ENCODE measurements at regions not wholly inside any gene's neighbourhood (a gene's known extent, or its start where the extent isn't known, plus 50 kb on each side); places are given as distances from the start of the nearest gene placed in this dataset.
"Not testable (repeated sequence)": the region's sequence is repeated elsewhere in the genome, so short reads cannot be mapped to it uniquely, and the experiment has no call there.

DNA sequence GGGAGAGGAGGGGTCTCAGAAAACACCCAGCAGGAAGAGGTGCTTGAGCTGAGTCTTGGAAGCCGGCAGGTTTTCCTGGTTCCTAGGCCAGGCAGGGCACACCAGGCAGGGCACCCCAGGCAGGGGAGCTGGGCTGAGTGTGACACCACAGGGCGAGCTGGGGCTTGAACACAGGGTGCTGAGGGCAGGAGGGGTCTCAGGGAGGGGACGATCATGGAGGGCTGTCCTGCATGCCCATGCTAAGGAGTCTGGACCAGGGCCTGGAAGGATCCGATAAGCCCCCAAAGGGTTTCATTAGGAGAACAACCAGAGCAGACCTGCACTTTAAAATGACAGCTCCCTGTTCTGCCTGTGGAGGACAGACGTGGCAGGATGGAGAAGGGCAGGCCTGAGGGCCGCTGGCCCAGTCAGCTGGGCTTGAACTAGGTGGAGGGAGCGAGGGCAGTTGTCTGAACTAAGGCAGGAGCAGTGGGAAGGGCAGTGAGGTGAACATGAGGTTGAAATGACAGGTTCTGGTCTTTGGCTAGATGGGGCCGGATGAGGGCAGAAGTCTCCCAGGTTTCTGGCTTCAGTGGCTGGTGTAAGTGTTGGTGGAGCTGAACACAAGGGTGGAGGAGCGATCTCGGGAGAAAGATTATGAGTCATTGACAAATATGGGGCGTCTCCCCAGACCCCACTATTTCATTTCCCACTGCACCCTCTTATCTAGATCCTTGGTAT, 171.0 kb upstream of the PZP start:
- no peaks in the 10 kb centered on the region for H3K27me3 ChIP-seq (ENCODE audit: control insufficient read depth, insufficient read depth, low read length, poor library complexity, severe bottlenecking)
- no peaks in the 10 kb centered on the region for H3K36me3 ChIP-seq (ENCODE audit: control insufficient read depth, insufficient read depth, low read length)
- no peak overlapping the region for H3K27ac ChIP-seq (ENCODE audit: insufficient read depth, low read depth, low read length, poor library complexity, severe bottlenecking)
- no peak overlapping the region for H3K4me3 ChIP-seq (ENCODE audit: insufficient read depth, low read depth, low read length)
- no peaks in the 10 kb centered on the region for H3K4me1 ChIP-seq (ENCODE audit: control insufficient read depth, insufficient read depth, low read length)
- WGBS, 2 experiments, result 89 to 93% methylated on average over 11 of the region's 11 CpGs
- no peaks in the 10 kb centered on the region for H3K9me3 ChIP-seq (ENCODE audit: control insufficient read depth, low read length)

DNA sequence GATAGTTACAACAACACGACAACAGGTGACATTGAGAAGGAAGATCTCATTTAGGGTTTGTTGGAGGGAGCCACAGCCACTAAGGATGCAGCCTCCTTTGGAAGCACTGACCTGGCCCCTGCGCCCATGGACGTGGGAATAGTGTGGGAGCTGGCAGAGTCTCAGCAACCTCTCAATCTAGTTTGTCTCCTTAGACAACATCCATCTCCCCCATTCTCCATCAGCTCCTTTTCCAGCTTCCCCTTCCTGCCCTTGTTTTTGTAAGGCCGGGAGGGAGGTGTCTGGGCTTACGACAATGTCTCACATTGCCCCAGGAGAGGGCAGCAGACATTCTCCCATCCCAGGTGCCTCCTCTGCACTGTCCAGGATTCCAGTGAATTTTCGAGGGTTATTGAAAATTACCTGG, 170.2 kb upstream of the PZP start:
- H3K36me3 ChIP-seq (ENCODE audit: control insufficient read depth, insufficient read depth, low read length), result no peaks in the 10 kb centered on the region
- no peaks in the 10 kb centered on the region for H3K9me3 ChIP-seq (ENCODE audit: control insufficient read depth, low read length)
- no peak overlapping the region for H3K4me3 ChIP-seq (ENCODE audit: insufficient read depth, low read depth, low read length)
- H3K27ac ChIP-seq (ENCODE audit: insufficient read depth, low read depth, low read length, poor library complexity, severe bottlenecking), result no peak overlapping the region
- no peaks in the 10 kb centered on the region for H3K27me3 ChIP-seq (ENCODE audit: control insufficient read depth, insufficient read depth, low read length, poor library complexity, severe bottlenecking)
- WGBS, 2 experiments, result 71 to 73% methylated on average over 6 of the region's 6 CpGs
- no peaks in the 10 kb centered on the region for H3K4me1 ChIP-seq (ENCODE audit: control insufficient read depth, insufficient read depth, low read length)

DNA sequence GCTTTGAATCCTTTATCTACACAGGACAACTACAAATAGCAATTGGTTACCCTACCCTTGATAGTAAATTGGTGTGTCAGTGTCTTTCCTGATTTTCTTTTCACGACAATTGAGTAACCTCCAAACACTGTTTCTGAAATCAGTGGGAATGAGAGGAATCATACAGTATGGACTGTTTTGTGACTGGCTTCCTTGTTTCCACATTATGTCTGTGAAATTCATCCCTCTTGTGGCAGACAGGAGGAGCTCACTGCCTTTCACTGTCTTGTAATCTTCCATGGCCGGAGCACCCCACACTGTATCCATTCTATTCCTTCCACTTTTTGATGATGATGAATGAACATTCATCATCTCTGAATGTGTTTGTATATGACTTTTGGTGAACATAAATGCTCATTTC, 164.0 kb upstream of the PZP start:
- H3K4me1 ChIP-seq (ENCODE audit: control insufficient read depth, insufficient read depth, low read length), result no peaks in the 10 kb centered on the region
- no peaks in the 10 kb centered on the region for H3K27me3 ChIP-seq (ENCODE audit: control insufficient read depth, insufficient read depth, low read length, poor library complexity, severe bottlenecking)
- 94 to 96% methylated on average over 1 to 2 of the region's 2 CpGs for WGBS, 2 experiments
- no peaks in the 10 kb centered on the region for H3K9me3 ChIP-seq (ENCODE audit: control insufficient read depth, low read length)
- no peaks in the 10 kb centered on the region for H3K36me3 ChIP-seq (ENCODE audit: control insufficient read depth, insufficient read depth, low read length)
- H3K4me3 ChIP-seq (ENCODE audit: insufficient read depth, low read depth, low read length), result no peak overlapping the region
- H3K27ac ChIP-seq (ENCODE audit: insufficient read depth, low read depth, low read length, poor library complexity, severe bottlenecking), result no peak overlapping the region

DNA sequence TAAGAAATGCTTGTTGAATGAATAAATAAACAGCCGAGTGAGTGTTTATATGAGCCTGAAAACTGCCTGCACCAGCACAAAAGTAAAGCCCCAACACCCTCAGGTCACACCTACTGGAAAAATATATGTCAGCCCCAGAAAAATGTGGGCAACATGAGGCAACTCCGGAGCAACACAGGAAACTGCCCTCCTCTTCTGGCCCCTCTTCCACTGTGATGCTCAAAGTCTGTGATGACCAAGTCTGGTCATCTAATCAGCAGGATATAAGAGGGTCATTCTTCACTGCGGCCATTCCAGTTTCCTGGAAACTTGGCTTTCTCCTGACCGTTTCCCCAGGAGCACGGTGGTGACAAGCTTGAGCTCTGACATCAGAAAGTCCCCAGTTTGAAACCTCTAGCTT, 159.6 kb upstream of the PZP start:
- no peak overlapping the region for H3K27ac ChIP-seq (ENCODE audit: insufficient read depth, low read depth, low read length, poor library complexity, severe bottlenecking)
- H3K4me3 ChIP-seq (ENCODE audit: insufficient read depth, low read depth, low read length), result no peak overlapping the region
- H3K9me3 ChIP-seq (ENCODE audit: control insufficient read depth, low read length), result no peaks in the 10 kb centered on the region
- WGBS, 2 experiments, result 94 to 95% methylated on average over 5 of the region's 5 CpGs
- peaks cover 4% of the 10 kb centered on the region for H3K4me1 ChIP-seq (ENCODE audit: control insufficient read depth, insufficient read depth, low read length)
- no peaks in the 10 kb centered on the region for H3K27me3 ChIP-seq (ENCODE audit: control insufficient read depth, insufficient read depth, low read length, poor library complexity, severe bottlenecking)
- no peaks in the 10 kb centered on the region for H3K36me3 ChIP-seq (ENCODE audit: control insufficient read depth, insufficient read depth, low read length)

DNA sequence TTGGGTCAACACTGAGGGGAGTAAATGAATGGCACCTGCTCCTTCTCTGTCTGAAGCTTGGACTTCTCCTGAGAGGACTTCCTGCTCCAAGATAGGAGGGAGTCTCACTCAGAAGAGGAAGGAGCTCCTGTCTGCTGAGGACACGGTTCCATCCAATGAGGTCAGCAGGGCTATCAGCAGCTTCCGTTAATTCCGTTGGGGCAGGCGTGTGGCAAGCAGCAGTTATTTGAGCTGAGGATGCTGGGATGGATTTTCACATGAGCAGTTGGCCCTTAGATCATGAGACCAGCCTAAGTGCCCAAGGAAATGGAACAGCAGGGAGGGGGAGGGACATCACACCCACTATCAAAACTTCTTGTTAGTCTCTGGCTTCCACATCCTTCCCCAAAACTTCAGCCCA, 159.0 kb upstream of the PZP start:
- Histone ChIP-seq H3K27me3 (ENCODE audit: control insufficient read depth, insufficient read depth, low read length, poor library complexity, severe bottlenecking) (no peaks in the 10 kb centered on the region), H3K4me1 (ENCODE audit: control insufficient read depth, insufficient read depth, low read length) (peaks cover 4% of the 10 kb centered on the region), H3K27ac (ENCODE audit: insufficient read depth, low read depth, low read length, poor library complexity, severe bottlenecking) (no peak overlapping the region), H3K9me3 (ENCODE audit: control insufficient read depth, low read length) (no peaks in the 10 kb centered on the region), H3K4me3 (ENCODE audit: insufficient read depth, low read depth, low read length) (no peak overlapping the region), H3K36me3 (ENCODE audit: control insufficient read depth, insufficient read depth, low read length) (no peaks in the 10 kb centered on the region)
- 91 to 97% methylated on average over 4 of the region's 4 CpGs for WGBS, 2 experiments

DNA sequence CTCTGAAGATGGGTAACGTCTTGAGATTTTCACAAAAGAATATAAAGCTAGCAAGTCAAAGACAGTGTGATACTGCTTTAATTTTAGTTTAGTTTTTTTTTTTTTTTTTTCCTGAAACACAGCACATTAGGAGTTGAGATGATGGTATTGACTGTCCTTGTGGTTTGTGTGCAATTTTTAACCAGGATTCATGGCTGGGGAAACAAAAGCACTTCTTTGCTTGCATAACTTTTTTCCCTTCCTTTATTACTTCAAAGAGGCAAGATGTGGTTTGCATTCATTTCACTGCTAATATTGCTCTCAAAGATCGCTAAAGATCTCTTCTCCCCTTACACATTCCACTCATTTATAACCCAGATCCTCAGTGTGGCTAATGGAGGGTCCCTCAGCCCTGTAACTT, 157.1 kb upstream of the PZP start:
- Histone ChIP-seq H3K36me3 (ENCODE audit: control insufficient read depth, insufficient read depth, low read length) (no peaks in the 10 kb centered on the region), H3K4me1 (ENCODE audit: control insufficient read depth, insufficient read depth, low read length) (peaks cover 4% of the 10 kb centered on the region), H3K4me3 (ENCODE audit: insufficient read depth, low read depth, low read length) (no peak overlapping the region), H3K9me3 (ENCODE audit: control insufficient read depth, low read length) (no peaks in the 10 kb centered on the region), H3K27me3 (ENCODE audit: control insufficient read depth, insufficient read depth, low read length, poor library complexity, severe bottlenecking) (no peaks in the 10 kb centered on the region), H3K27ac (ENCODE audit: insufficient read depth, low read depth, low read length, poor library complexity, severe bottlenecking) (no peak overlapping the region)
- 69 to 77% methylated on average over 2 of the region's 2 CpGs for WGBS, 2 experiments

DNA sequence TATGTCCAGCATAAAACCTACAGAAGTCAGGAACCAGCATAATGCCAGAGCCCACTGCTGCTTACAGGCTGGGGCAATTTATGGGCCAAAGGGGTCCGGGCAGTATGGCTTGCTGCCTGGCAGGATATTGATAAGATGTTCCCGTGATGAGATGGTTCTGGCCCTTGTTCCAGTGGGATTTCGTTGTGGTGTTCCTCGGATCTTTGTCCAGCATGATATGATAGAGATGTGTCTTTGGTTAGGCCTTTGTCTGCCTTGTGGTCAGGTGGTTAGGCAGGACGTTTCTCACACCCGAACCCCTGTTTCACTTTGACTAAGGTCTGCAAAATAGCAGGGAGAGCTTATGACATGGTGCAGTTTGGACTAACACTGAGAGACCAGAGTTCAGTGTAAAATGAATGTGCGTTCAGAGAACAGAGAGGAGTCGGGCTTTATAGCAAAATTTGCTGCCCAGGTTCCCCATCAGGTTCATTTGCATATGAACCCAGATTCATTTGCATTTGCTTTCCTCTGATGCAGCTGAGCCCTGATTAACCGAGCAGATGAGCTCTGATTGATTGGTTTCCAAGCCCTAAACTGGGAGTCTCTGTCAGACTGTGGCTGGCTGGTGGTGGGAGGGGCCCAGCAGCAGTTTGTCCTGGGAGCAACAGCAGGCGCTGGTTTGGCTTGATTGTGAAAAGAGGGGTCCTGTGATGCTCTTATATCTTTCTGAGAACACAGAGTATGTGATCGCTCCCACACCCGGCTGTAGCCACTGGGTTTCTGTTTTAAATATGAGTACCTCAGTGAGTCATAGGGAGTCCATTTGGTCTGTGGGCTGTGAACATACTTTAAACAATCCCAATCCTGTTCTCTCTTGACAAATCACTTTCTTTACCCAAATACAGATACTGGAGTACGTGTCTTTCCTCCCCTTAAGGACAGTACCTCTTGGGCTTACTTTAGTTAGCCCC, 156.3 kb upstream of the PZP start:
- no peaks in the 10 kb centered on the region for H3K9me3 ChIP-seq (ENCODE audit: control insufficient read depth, low read length)
- WGBS, 2 experiments, result 22 to 23% methylated on average over 13 of the region's 13 CpGs
- H3K27ac ChIP-seq (ENCODE audit: insufficient read depth, low read depth, low read length, poor library complexity, severe bottlenecking), result no peak overlapping the region
- peaks cover 4% of the 10 kb centered on the region for H3K4me1 ChIP-seq (ENCODE audit: control insufficient read depth, insufficient read depth, low read length)
- no peaks in the 10 kb centered on the region for H3K36me3 ChIP-seq (ENCODE audit: control insufficient read depth, insufficient read depth, low read length)
- H3K4me3 ChIP-seq (ENCODE audit: insufficient read depth, low read depth, low read length), result no peak overlapping the region
- no peaks in the 10 kb centered on the region for H3K27me3 ChIP-seq (ENCODE audit: control insufficient read depth, insufficient read depth, low read length, poor library complexity, severe bottlenecking)

DNA sequence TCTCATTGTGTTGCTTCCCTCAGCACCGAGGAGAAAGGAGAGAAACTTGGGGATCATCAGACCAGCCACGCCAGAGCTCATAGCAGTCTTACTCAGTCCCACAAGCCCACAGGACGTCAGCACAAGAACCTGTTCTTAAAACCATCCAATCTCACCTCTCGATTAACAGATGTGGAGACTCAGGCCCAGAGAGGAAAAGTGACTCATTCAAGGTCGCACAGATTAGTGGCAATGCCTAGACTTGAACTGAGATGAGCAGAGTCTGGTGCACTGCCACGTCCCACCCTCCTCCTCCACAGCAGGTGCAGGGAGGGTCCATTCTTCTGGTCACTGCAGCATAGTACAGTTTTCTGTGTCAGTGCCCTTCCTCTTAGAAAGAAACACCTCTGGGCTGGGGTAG, 154.9 kb upstream of the PZP start:
- Histone ChIP-seq H3K27me3 (ENCODE audit: control insufficient read depth, insufficient read depth, low read length, poor library complexity, severe bottlenecking) (no peaks in the 10 kb centered on the region), H3K27ac (ENCODE audit: insufficient read depth, low read depth, low read length, poor library complexity, severe bottlenecking) (no peak overlapping the region), H3K36me3 (ENCODE audit: control insufficient read depth, insufficient read depth, low read length) (no peaks in the 10 kb centered on the region), H3K9me3 (ENCODE audit: control insufficient read depth, low read length) (no peaks in the 10 kb centered on the region), H3K4me1 (ENCODE audit: control insufficient read depth, insufficient read depth, low read length) (peaks cover 4% of the 10 kb centered on the region), H3K4me3 (ENCODE audit: insufficient read depth, low read depth, low read length) (no peak overlapping the region)
- WGBS, 2 experiments, result 85 to 88% methylated on average over 6 of the region's 6 CpGs

DNA sequence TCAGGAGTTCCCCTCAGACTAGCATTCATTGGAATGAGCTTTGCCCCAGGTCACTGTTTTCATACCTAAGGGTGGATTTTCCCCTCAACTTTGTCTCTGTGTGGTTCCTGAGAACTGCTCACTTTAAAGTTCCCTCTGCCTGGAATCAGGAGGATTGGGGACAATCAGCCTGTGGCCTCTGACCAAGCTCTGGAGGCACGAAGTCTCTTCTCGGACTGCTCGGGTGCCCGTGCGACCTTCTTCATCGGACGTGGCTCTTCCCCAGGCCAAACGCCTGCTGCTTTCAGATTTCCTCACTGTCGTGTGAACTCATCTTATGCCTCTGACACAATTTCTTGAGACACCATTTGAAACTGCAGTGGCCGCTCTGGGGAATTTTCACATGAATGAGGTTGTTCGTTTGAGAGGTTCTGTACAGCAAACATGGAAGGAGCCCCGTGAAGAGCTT, 153.7 kb upstream of the PZP start:
- Histone ChIP-seq H3K27ac (ENCODE audit: insufficient read depth, low read depth, low read length, poor library complexity, severe bottlenecking) (no peak overlapping the region), H3K4me1 (ENCODE audit: control insufficient read depth, insufficient read depth, low read length) (peaks cover 4% of the 10 kb centered on the region), H3K36me3 (ENCODE audit: control insufficient read depth, insufficient read depth, low read length) (no peaks in the 10 kb centered on the region), H3K9me3 (ENCODE audit: control insufficient read depth, low read length) (no peaks in the 10 kb centered on the region), H3K27me3 (ENCODE audit: control insufficient read depth, insufficient read depth, low read length, poor library complexity, severe bottlenecking) (no peaks in the 10 kb centered on the region), H3K4me3 (ENCODE audit: insufficient read depth, low read depth, low read length) (no peak overlapping the region)
- 83 to 85% methylated on average over 12 of the region's 12 CpGs for WGBS, 2 experiments

DNA sequence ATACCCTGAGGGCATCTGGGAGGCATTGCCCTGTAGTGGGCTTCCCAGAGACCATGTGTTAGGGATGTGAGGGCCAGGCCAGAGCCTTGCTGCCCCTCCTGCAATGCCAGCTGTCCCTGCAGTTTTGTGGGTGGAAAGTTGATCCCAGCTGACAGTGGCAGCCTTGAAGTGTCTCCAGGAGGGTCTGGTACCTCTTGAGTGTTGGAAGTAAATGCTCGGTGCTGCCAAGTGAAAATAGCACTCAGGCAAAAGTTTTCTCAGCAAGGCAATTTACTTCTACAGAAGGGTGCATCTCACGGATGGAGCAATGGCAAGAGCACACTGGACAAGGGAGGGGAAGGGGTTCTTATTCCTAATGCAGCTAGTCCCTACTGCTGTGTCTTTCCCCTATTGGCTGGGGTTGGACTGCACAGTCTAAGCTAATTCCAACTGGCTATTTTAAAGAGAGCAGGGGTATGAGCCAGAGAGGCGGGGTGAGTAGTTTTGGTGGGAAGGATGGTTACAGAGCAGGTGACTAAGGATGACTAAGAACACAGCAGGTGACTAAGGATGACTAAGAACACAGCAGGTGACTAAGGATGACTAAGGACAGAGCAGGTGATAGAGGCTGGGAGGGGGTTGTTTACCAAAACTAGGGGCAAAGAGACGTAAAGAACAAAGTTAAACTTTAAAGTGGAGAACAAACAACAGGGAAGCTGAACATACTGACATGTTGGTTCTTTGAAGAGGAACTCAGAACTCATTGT, 146.0 kb upstream of the PZP start:
- H3K4me3 ChIP-seq (ENCODE audit: insufficient read depth, low read depth, low read length); H3K27ac ChIP-seq (ENCODE audit: insufficient read depth, low read depth, low read length, poor library complexity, severe bottlenecking); H3K27me3 ChIP-seq (ENCODE audit: control insufficient read depth, insufficient read depth, low read length, poor library complexity, severe bottlenecking); H3K36me3 ChIP-seq (ENCODE audit: control insufficient read depth, insufficient read depth, low read length); H3K9me3 ChIP-seq (ENCODE audit: control insufficient read depth, low read length); H3K4me1 ChIP-seq (ENCODE audit: control insufficient read depth, insufficient read depth, low read length): not testable (repeated sequence)
- 90 to 91% methylated on average over 4 of the region's 4 CpGs for WGBS, 2 experiments

Measured in ectodermal cell (in vitro differentiated cells).